Calu3 (cell line): ENCODE measurements at regions not wholly inside any gene's neighbourhood (a gene's known extent, or its start where the extent isn't known, plus 50 kb on each side); places are given as distances from the start of the nearest gene placed in this dataset.
A peak's percentile ranks its signal among the peaks of the same experiment; 100 is the strongest.
"Not testable (repeated sequence)": the region's sequence is repeated elsewhere in the genome, so short reads cannot be mapped to it uniquely, and the experiment has no call there.

Experiments used
- BruUV-seq: library from RNA; stranded (reverse); fragments of 400-500 nt; replicated peaks from 2 replicates; lab custom pipeline; 2021; lab: Mats Ljungman, UMichigan
- CTCF ChIA-PET: fragments of 300-600 bp; sonication (Branson Sonifier 250); formaldehyde crosslinking; loops from one replicate; lab custom pipeline; 2022; ENCODE audit warnings: antibody characterized with exemption; lab: Charles Lee
- DNase-seq: peaks from one replicate; pipeline ENCODE4 v3.0.0; 2022
- H3K27ac Mint-ChIP-seq: one replicate; pipeline ENCODE4 v1.8.0; 2022; ENCODE audit warnings: mixed read lengths; ENCODE audit not compliant: unreplicated experiment
- H3K27me3 Mint-ChIP-seq: one replicate; pipeline ENCODE4 v1.8.0; 2022; ENCODE audit warnings: mixed read lengths; ENCODE audit not compliant: unreplicated experiment
- H3K36me3 Mint-ChIP-seq: one replicate; pipeline ENCODE4 v1.8.0; 2022; ENCODE audit warnings: mild to moderate bottlenecking, moderate library complexity, mixed read lengths; ENCODE audit not compliant: insufficient read depth, unreplicated experiment
- H3K4me1 Mint-ChIP-seq: one replicate; pipeline ENCODE4 v1.8.0; 2022; ENCODE audit warnings: mild to moderate bottlenecking, low read depth, mixed read lengths; ENCODE audit not compliant: unreplicated experiment
- H3K4me3 Mint-ChIP-seq: one replicate; pipeline ENCODE4 v1.8.0; 2022; ENCODE audit warnings: mild to moderate bottlenecking, low read depth, moderate library complexity, mixed read lengths; ENCODE audit not compliant: unreplicated experiment
- H3K9me3 Mint-ChIP-seq: one replicate; pipeline ENCODE4 v1.8.0; 2022; ENCODE audit warnings: low read depth, mixed read lengths; ENCODE audit not compliant: unreplicated experiment
- intact Hi-C: fragments of 100-400 bp; cut with micrococcal nuclease; formaldehyde crosslinking; loops from one replicate; pipeline ENCODE4 v1.10.0; 2022; ENCODE audit not compliant: unreplicated experiment
- TF ChIP-seq, protein P1 (sequence below): fragments of 200-600 bp; IDR thresholded peaks from one replicate; pipeline ENCODE4 v1.8.0; 2022; ENCODE audit warnings: antibody characterized with exemption; ENCODE audit not compliant: unreplicated experiment

DNA sequence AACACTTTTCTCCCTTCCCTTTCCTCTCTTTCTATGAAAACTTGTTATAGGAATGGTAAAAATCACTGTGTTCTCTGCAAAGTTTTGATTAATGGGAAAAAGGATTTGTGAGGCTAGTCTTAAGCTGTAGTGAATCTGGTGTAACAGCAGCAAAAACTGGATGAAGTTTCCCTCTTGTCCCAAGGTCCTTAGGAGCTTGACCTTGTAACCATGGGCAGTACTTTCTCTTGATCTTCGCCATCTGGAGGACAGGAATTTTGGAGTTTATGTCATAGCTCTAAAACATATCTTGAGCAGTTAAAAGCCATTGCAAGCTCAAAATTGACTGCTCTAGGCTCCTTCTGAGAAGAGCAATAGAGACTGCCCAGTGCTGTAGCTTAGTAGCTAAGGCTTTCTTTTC lies 56.5 kb upstream of the GPD1L start:
- CTCF ChIA-PET, result interaction anchor here (1.1 kb wide), 1 partner anchor 32 kb away, joined by 3 read pairs; no protein-coding TSS in a partner anchor
- no peaks in the 10 kb centered on the region for H3K9me3 Mint-ChIP-seq
- TF ChIP-seq, protein P1, sequence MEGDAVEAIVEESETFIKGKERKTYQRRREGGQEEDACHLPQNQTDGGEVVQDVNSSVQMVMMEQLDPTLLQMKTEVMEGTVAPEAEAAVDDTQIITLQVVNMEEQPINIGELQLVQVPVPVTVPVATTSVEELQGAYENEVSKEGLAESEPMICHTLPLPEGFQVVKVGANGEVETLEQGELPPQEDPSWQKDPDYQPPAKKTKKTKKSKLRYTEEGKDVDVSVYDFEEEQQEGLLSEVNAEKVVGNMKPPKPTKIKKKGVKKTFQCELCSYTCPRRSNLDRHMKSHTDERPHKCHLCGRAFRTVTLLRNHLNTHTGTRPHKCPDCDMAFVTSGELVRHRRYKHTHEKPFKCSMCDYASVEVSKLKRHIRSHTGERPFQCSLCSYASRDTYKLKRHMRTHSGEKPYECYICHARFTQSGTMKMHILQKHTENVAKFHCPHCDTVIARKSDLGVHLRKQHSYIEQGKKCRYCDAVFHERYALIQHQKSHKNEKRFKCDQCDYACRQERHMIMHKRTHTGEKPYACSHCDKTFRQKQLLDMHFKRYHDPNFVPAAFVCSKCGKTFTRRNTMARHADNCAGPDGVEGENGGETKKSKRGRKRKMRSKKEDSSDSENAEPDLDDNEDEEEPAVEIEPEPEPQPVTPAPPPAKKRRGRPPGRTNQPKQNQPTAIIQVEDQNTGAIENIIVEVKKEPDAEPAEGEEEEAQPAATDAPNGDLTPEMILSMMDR, result no peak
- no peak for DNase-seq
- BruUV-seq, result no TSS peak
- H3K4me1 Mint-ChIP-seq, result peaks cover 17% of the 10 kb centered on the region
- no peaks in the 10 kb centered on the region for H3K27me3 Mint-ChIP-seq
- H3K36me3 Mint-ChIP-seq, result no peaks in the 10 kb centered on the region
- no peak overlapping the region for H3K27ac Mint-ChIP-seq
- H3K4me3 Mint-ChIP-seq, result no peak overlapping the region
- intact Hi-C loops, result no loop called here

DNA sequence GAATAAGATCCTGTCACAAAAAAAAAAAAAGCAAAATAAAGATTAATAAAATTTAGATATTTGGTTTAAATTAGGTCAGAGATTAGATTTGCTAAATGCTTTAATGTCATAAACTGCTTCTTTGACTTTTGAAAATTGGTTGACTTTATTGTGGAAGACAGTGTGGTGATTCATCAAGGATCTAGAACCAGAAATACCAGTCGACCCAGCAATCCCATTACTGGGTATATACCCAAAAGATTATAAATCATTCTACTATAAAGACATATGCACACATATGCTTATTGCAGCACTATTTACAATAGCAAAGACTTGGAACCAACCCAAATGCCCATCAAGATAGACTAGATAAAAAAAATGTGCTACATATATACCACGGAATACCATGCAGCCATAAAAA lies 54.2 kb upstream of the GPD1L start:
- peak; percentile 34 for DNase-seq
- H3K4me3 Mint-ChIP-seq, H3K27ac Mint-ChIP-seq, H3K9me3 Mint-ChIP-seq, H3K36me3 Mint-ChIP-seq, H3K27me3 Mint-ChIP-seq, CTCF ChIA-PET, H3K4me1 Mint-ChIP-seq, BruUV-seq, intact Hi-C loops: not testable (repeated sequence)

DNA sequence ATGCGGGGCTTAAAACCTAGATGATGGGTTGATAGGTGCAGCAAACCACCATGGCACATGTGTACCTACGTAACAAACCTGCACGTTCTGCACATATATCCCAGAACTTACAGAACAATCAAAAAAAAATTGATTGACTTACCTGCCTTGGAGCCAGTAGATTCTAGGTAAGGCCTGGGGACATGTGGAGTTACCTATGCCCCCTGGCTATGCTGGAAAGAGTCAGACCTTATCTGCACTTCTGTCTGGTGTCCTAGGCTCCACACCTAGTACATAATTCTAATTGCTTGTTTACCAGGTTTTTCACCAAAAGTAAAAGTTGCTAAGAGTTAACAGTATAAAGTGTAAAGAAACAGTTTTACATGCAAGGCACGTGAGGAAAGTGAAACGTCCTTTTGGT lies 53.6 kb upstream of the GPD1L start:
- H3K36me3 Mint-ChIP-seq, CTCF ChIA-PET, intact Hi-C loops, H3K4me3 Mint-ChIP-seq, BruUV-seq, H3K4me1 Mint-ChIP-seq, H3K27me3 Mint-ChIP-seq, DNase-seq, H3K27ac Mint-ChIP-seq, H3K9me3 Mint-ChIP-seq: not testable (repeated sequence)

DNA sequence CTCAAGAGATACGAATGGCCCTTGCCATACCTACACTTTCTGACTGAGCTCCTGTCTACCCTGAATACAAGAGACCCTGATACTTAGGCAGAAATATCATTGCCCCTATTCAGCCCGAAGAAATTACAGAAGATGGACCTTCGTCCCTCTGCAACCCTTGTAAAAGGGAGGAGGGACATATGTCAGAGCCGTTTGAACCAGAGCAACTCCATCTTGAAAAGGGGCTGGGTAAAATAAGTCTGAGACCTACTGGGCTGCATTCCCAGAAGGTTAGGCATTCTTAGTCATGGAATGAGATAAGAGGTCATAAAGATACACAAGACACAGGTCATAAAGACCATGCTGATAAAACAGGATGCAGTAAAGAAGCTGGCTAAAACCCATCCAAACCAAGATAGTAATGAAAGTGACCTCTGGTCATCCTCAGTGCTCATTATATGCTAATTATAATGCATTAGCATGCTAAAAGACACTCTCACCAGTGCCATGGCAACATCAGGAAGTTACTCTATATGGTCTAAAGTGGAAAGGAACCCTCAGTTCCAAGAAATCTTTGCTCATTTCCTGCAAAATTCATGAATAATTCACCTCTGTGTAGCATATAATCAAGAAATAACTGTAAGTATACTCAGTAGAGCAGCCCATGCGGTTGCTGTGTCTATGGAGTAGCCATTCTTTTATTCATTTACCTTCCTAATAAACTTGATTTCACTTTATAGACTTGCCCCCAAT lies 49.7 kb upstream of the GPD1L start:
- H3K27ac Mint-ChIP-seq, result no peak overlapping the region
- BruUV-seq, result no TSS peak
- intact Hi-C loops, result no loop called here
- TF ChIP-seq, protein P1, result no peak
- no peak overlapping the region for H3K4me3 Mint-ChIP-seq
- H3K27me3 Mint-ChIP-seq, result no peaks in the 10 kb centered on the region
- no peaks in the 10 kb centered on the region for H3K36me3 Mint-ChIP-seq
- CTCF ChIA-PET, result no interaction called here
- DNase-seq, result no peak
- H3K4me1 Mint-ChIP-seq, result no peaks in the 10 kb centered on the region
- no peaks in the 10 kb centered on the region for H3K9me3 Mint-ChIP-seq
